Breast epithelium (tissue), 3 donors: ENCODE measurements at regions not wholly inside any gene's neighbourhood (a gene's known extent, or its start where the extent isn't known, plus 50 kb on each side); places are given as distances from the start of the nearest gene placed in this dataset.

ENCODE experiments used
- POLR2A ChIP-seq: fragments of 450-650 bp; IDR thresholded peaks from one replicate; pipeline ENCODE4 v1.6.1; 2016; ENCODE audit warnings: antibody characterized with exemption, mild to moderate bottlenecking, moderate library complexity
- POLR2AphosphoS5 ChIP-seq, 3 donors: sonication (generic); formaldehyde crosslinking; IDR thresholded peaks; one replicate each; pipeline ENCODE4 v1.6.1; 2017; ENCODE audit warnings: antibody characterized with exemption in 3 of 3
- TF ChIP-seq, protein P1 (sequence below), 3 donors: fragments of 450-650 bp; IDR thresholded peaks; one replicate each; pipeline ENCODE4 v1.5.1; 2016 to 2017; ENCODE audit warnings: antibody characterized with exemption in 3 of 3, mild to moderate bottlenecking in 3 of 3, moderate library complexity in 3 of 3

DNA sequence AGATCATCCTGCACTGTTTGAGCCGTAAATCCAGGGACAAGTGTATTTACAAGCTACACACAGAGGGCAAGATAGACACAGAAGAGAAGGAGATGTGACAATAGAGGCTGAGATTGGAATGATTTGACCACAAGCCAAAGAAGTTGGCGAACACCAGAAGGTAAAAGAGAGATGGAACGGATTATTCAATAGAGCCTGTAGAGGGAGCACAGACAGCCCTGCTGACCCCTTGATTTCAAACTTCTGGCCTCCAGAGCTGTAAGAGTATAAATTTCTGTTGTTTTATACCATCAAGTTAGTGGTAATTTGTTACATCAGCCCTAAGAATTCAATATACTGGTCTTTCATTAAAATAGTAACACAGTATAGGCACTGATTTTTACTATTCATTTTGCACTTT, 447.8 kb downstream of the FAT4 start:
- TF ChIP-seq, protein P1, sequence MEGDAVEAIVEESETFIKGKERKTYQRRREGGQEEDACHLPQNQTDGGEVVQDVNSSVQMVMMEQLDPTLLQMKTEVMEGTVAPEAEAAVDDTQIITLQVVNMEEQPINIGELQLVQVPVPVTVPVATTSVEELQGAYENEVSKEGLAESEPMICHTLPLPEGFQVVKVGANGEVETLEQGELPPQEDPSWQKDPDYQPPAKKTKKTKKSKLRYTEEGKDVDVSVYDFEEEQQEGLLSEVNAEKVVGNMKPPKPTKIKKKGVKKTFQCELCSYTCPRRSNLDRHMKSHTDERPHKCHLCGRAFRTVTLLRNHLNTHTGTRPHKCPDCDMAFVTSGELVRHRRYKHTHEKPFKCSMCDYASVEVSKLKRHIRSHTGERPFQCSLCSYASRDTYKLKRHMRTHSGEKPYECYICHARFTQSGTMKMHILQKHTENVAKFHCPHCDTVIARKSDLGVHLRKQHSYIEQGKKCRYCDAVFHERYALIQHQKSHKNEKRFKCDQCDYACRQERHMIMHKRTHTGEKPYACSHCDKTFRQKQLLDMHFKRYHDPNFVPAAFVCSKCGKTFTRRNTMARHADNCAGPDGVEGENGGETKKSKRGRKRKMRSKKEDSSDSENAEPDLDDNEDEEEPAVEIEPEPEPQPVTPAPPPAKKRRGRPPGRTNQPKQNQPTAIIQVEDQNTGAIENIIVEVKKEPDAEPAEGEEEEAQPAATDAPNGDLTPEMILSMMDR (IDR thresholded peaks at IDR 0.05): no peak
- no peak for TF ChIP-seq POLR2A
- TF ChIP-seq POLR2AphosphoS5 (IDR thresholded peaks at IDR 0.05): no peak
